Kidney (tissue), 13 donors: ENCODE measurements at regions not wholly inside any gene's neighbourhood (a gene's known extent, or its start where the extent isn't known, plus 50 kb on each side); places are given as distances from the start of the nearest gene placed in this dataset.
A peak's percentile ranks its signal among the peaks of the same experiment; 100 is the strongest.

Experiments
- DNase-seq, 5 donors: peaks; one replicate each; pipeline ENCODE4 v3.0.0-alpha.2; 2013 to 2020
- FAIRE-seq: peaks from 2 replicates; lab custom pipeline; 2012; peaks lifted over from hg19 to GRCh38; lab: Jason Lieb, UNC
- H3K27ac ChIP-seq, 2 donors: one replicate each; pipeline ENCODE4 v1.7.0; 2013; ENCODE audit warnings: low read depth in 2 of 2, low read length in 2 of 2, inconsistent platforms in 1 of 2
- H3K27me3 ChIP-seq: one replicate; pipeline ENCODE4 v1.7.1; 2013; ENCODE audit warnings: low read length, inconsistent platforms; ENCODE audit not compliant: control insufficient read depth, insufficient read depth
- H3K36me3 ChIP-seq, 3 donors: one replicate each; pipeline versions ENCODE4 v1.7.0 to v1.7.1; 2013; ENCODE audit warnings: low read length in 3 of 3, control low read depth in 1 of 3, inconsistent platforms in 1 of 3; ENCODE audit not compliant: insufficient read depth in 3 of 3, control insufficient read depth in 2 of 3
- H3K4me1 ChIP-seq, 3 donors: one replicate each; pipeline versions ENCODE4 v1.7.0 to v1.7.1; 2013; ENCODE audit warnings: low read length in 3 of 3, inconsistent platforms in 1 of 3, low read depth in 1 of 3; ENCODE audit not compliant: control insufficient read depth in 2 of 3, insufficient read depth in 2 of 3
- H3K4me3 ChIP-seq, 3 donors: one replicate each; pipeline versions ENCODE4 v1.7.0 to v1.8.1; 2013; ENCODE audit warnings: low read length in 3 of 3, control low read depth in 1 of 3, inconsistent platforms in 1 of 3
- H3K9ac ChIP-seq, 3 donors: one replicate each; pipeline versions ENCODE4 v1.7.0 to v1.7.1; 2013; ENCODE audit warnings: low read length in 3 of 3, control low read depth in 1 of 3, inconsistent platforms in 1 of 3
- H3K9me3 ChIP-seq, 3 donors: one replicate each; pipeline versions ENCODE4 v1.7.0 to v1.7.1; 2013; ENCODE audit warnings: low read length in 3 of 3, control low read depth in 1 of 3, inconsistent platforms in 1 of 3; ENCODE audit not compliant: control insufficient read depth in 2 of 3, insufficient read depth in 1 of 3
- intact Hi-C: fragments of 100-400 bp; cut with DNase I; formaldehyde crosslinking; loops from one replicate; pipeline ENCODE4 v1.11.1; 2022
- TF ChIP-seq, protein P1 (sequence below): IDR thresholded peaks from 3 replicates; pipeline ENCODE4 v1.5.1; 2012; ENCODE audit warnings: mild to moderate bottlenecking, moderate library complexity, borderline replicate concordance; ENCODE audit not compliant: insufficient read depth; ENCODE audit errors: extremely low read depth
- donor health status: control.
- donor health status: control.
- donor health status: control.
- donor health status: control.
- donor health status: control.
- donor health status: DM: yes; HTN: yes; CAD: no.
- donor health status: Normal renal cell carcinoma (clear cell type).

DNA sequence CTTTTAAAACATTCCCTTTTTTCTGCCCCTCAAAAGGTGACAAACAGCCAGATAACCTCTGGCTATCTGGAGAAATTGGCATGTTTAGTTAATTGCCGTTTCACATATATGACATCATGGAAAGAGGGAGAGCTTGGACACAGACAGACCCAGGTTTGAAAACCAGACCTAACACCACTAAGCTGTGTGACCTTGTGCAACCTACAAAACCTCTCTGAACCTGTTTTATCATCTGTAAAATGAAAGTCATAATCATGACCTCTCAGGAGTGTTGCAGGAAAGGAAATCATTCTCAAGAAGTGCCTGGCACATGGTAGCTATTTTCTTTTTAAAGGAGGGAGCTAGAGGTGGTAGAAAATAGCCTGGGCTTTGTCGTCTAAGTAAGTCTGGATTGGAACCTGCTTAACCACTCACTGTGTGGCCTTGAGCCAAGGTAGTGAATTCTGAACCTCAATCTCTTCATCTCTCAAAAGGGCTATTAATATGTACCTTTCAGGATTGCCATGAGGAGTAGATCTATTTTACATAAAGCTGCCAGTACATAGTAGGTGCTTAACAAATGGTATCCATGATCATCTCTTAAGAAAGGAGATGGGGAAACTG is 363.5 kb downstream of the BCOR start:
- intact Hi-C loops, result no loop called here
- H3K4me1 ChIP-seq, result peaks cover 0 to 21% (median 13%) of the 10 kb centered on the region in 3 donors
- no peaks in the 10 kb centered on the region for H3K9me3 ChIP-seq
- H3K36me3 ChIP-seq, result no peaks in the 10 kb centered on the region
- TF ChIP-seq, protein P1, sequence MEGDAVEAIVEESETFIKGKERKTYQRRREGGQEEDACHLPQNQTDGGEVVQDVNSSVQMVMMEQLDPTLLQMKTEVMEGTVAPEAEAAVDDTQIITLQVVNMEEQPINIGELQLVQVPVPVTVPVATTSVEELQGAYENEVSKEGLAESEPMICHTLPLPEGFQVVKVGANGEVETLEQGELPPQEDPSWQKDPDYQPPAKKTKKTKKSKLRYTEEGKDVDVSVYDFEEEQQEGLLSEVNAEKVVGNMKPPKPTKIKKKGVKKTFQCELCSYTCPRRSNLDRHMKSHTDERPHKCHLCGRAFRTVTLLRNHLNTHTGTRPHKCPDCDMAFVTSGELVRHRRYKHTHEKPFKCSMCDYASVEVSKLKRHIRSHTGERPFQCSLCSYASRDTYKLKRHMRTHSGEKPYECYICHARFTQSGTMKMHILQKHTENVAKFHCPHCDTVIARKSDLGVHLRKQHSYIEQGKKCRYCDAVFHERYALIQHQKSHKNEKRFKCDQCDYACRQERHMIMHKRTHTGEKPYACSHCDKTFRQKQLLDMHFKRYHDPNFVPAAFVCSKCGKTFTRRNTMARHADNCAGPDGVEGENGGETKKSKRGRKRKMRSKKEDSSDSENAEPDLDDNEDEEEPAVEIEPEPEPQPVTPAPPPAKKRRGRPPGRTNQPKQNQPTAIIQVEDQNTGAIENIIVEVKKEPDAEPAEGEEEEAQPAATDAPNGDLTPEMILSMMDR, result no peak
- no peak overlapping the region for H3K9ac ChIP-seq
- DNase-seq, result no peak
- no peaks in the 10 kb centered on the region for H3K27me3 ChIP-seq
- no peak for FAIRE-seq
- H3K27ac ChIP-seq, result no peak overlapping the region
- no peak overlapping the region for H3K4me3 ChIP-seq

DNA sequence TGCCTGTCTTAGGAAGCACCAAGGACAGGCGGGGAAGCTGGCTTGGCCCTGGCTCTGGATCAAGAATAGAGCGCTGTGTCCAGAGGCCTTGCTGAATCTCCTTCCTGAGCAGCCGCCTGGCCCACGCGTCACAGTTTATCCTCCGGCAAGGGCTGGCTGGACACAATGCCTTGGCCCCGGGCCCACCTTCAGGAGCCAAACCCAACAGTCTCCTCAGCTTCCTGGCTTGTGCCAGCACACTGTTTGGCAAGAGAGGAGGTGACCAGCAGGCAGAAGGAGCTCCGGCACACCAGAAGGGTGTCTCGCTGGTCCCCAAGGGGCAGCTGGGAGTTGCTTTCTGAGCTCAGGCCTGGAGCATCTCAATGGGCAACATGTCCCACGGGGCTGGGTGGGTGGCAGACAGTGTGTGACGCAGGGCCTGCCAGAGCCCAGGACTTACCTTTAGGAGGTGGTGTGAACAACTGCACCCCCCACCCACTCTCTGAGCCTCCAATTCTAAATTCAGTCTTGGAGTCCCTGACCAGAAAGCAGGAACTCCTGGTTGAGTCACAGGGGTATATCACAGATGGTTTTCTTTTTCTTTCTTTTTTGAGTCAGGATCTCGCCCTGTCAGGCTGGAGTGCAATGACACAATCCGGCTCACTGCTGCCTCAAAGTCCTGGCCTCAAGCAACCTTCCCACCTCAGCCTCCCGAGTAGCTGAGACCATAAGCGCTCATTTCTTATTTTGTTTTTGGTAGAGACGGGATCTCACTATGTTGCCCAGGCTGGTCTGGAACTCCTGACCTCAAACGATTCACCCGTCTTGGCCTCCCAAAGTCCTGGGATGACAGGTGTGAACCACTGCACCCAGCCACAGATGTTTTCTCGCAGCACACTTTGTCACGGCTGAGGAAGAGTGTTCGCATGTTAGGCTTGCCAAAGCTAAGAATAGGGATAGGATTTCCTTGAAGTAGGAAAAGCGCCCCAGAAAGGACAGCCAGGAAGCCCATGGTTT is 361.2 kb downstream of the BCOR start:
- Histone ChIP-seq H3K4me3 (no peak overlapping the region), H3K9ac (peak overlapping the region in 1 of 3 donors; percentile 15), H3K9me3 (no peaks in the 10 kb centered on the region), H3K27ac (peak overlapping the region in 1 of 2 donors; percentile 60), H3K27me3 (no peaks in the 10 kb centered on the region), H3K36me3 (no peaks in the 10 kb centered on the region), H3K4me1 (peaks cover 0 to 14% (median 8%) of the 10 kb centered on the region in 3 donors)
- FAIRE-seq (no peak), DNase-seq (peak in 2 of 5 donors; percentile 53 to 92)
- intact Hi-C loops, result no loop called here
- TF ChIP-seq, protein P1, result no peak

DNA sequence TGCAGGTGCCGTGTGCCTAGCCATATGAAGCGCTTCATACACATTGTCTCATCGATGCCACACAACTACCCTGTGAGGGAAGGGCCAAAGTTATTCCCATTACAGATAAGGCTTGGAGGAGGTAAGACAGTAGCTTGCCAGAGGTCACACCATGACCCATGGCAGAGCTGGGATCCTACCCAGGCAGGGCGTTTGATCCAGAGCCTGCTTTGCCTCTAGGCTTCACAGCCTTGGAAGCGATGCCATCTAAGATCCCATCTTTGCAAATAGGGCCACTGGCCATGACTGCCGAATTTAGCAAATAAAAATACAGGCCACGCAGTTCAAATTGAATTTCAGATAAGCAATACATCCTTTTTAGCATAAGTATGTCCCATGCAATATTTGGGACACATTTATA is 358.2 kb downstream of the BCOR start:
- H3K9ac ChIP-seq, result no peak overlapping the region
- TF ChIP-seq, protein P1, result no peak
- no peak for FAIRE-seq
- no peak overlapping the region for H3K4me3 ChIP-seq
- no peak for DNase-seq
- no peaks in the 10 kb centered on the region for H3K27me3 ChIP-seq
- H3K27ac ChIP-seq, result no peak overlapping the region
- H3K9me3 ChIP-seq, result no peaks in the 10 kb centered on the region
- H3K36me3 ChIP-seq, result no peaks in the 10 kb centered on the region
- peaks cover 0 to 14% (median 8%) of the 10 kb centered on the region in 3 donors for H3K4me1 ChIP-seq
- intact Hi-C loops, result no loop called here
